ENCODE measurements at regions not wholly inside any gene's neighbourhood (a gene's known extent, or its start where the extent isn't known, plus 50 kb on each side); places are given as distances from the start of the nearest gene placed in this dataset.

DNA sequence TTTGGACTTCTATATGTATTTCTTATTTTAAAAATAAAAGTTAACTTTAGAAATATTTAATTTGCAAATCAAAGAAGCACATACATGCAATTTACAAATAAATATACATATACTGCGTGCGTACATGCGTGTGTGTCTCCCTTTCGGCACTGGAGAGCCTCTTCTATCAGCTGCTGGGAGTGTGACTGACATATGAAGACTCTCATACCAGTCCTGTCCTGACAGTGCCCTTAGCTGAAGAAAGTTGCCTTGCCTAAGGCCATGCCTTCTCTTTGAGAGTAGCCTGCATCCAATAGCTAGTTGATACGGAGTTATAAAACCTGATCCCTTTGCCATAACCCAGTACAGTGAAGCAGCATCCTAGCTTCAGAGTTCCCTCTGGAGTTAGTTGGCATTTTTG is 282.4 kb upstream of the NEGR1 start:
- TF ChIP-seq POLR2A (IDR thresholded peaks at IDR 0.05; ENCODE audit: low read depth, low read length) (no peak), TAF1 (IDR thresholded peaks at IDR 0.05; ENCODE audit: low read depth, low read length) (no peak), POLR2AphosphoS5 (IDR thresholded peaks at IDR 0.05; ENCODE audit: low read depth, low read length) (no peak)
